ENCODE measurements at regions not wholly inside any gene's neighbourhood (a gene's known extent, or its start where the extent isn't known, plus 50 kb on each side); places are given as distances from the start of the nearest gene placed in this dataset.

- no peaks in the 10 kb centered on the region for H3F3A ChIP-seq (ENCODE audit: low read depth)
- no peaks in the 10 kb centered on the region for H4K20me1 ChIP-seq (ENCODE audit: insufficient read depth, low read length, poor library complexity, severe bottlenecking)
- H3K4me2 ChIP-seq (ENCODE audit: low read depth, low read length, poor library complexity, severe bottlenecking) = no peak overlapping the region
- no peaks in the 10 kb centered on the region for H3K4me1 ChIP-seq (ENCODE audit: insufficient read depth, low read length, poor library complexity, severe bottlenecking)
- H3K79me2 ChIP-seq (ENCODE audit: insufficient read depth, low read length) = no peaks in the 10 kb centered on the region
- H3K9me3 ChIP-seq (ENCODE audit: insufficient read depth, low read depth, low read length) = no peaks in the 10 kb centered on the region
- H3K9ac ChIP-seq (ENCODE audit: low read depth, low read length, poor library complexity, severe bottlenecking) = no peak overlapping the region
- TF ChIP-seq CTCF (conservative IDR thresholded peaks at IDR 0.05; ENCODE audit: low read length) (no peak), EZH2phosphoT487 (IDR thresholded peaks at IDR 0.05; ENCODE audit: borderline replicate concordance) (no peak)
- no peak overlapping the region for H2AFZ ChIP-seq (ENCODE audit: low read length)
- H3K27me3 ChIP-seq (ENCODE audit: insufficient read depth, low read length, poor library complexity, severe bottlenecking) = no peaks in the 10 kb centered on the region
- H3K4me3 ChIP-seq (ENCODE audit: low read length, poor library complexity, severe bottlenecking) = no peak overlapping the region
- no peaks in the 10 kb centered on the region for H3K9me2 ChIP-seq (replicated peaks; ENCODE audit: low read depth, low read length)
- no peaks in the 10 kb centered on the region for H3K36me3 ChIP-seq (ENCODE audit: insufficient read depth, low read length)
Measured at GRCh38 chr2:16169381-16169960, 229.1 kb downstream of the MYCN start.

GRCh38 chr2:16168506-16169264 is 228.3 kb downstream of the MYCN start:
- no peaks in the 10 kb centered on the region for H3F3A ChIP-seq (ENCODE audit: low read depth)
- no peak overlapping the region for H2AFZ ChIP-seq (ENCODE audit: low read length)
- no peaks in the 10 kb centered on the region for H3K36me3 ChIP-seq (ENCODE audit: insufficient read depth, low read length)
- H3K4me1 ChIP-seq (ENCODE audit: insufficient read depth, low read length, poor library complexity, severe bottlenecking) = no peaks in the 10 kb centered on the region
- TF ChIP-seq EZH2phosphoT487 (IDR thresholded peaks at IDR 0.05; ENCODE audit: borderline replicate concordance) (no peak), CTCF (conservative IDR thresholded peaks at IDR 0.05; ENCODE audit: low read length) (no peak)
- H3K9me3 ChIP-seq (ENCODE audit: insufficient read depth, low read depth, low read length) = no peaks in the 10 kb centered on the region
- H3K4me2 ChIP-seq (ENCODE audit: low read depth, low read length, poor library complexity, severe bottlenecking) = no peak overlapping the region
- H4K20me1 ChIP-seq (ENCODE audit: insufficient read depth, low read length, poor library complexity, severe bottlenecking) = no peaks in the 10 kb centered on the region
- no peaks in the 10 kb centered on the region for H3K79me2 ChIP-seq (ENCODE audit: insufficient read depth, low read length)
- H3K9ac ChIP-seq (ENCODE audit: low read depth, low read length, poor library complexity, severe bottlenecking) = no peak overlapping the region
- no peaks in the 10 kb centered on the region for H3K27me3 ChIP-seq (ENCODE audit: insufficient read depth, low read length, poor library complexity, severe bottlenecking)
- H3K4me3 ChIP-seq (ENCODE audit: low read length, poor library complexity, severe bottlenecking) = no peak overlapping the region
- H3K9me2 ChIP-seq (replicated peaks; ENCODE audit: low read depth, low read length) = no peaks in the 10 kb centered on the region

- no peaks in the 10 kb centered on the region for H3K9me3 ChIP-seq (ENCODE audit: insufficient read depth, low read depth, low read length)
- H4K20me1 ChIP-seq (ENCODE audit: insufficient read depth, low read length, poor library complexity, severe bottlenecking) = no peaks in the 10 kb centered on the region
- H3K79me2 ChIP-seq (ENCODE audit: insufficient read depth, low read length) = no peaks in the 10 kb centered on the region
- TF ChIP-seq CTCF (conservative IDR thresholded peaks at IDR 0.05; ENCODE audit: low read length) (no peak), EZH2phosphoT487 (IDR thresholded peaks at IDR 0.05; ENCODE audit: borderline replicate concordance) (no peak)
- no peak overlapping the region for H2AFZ ChIP-seq (ENCODE audit: low read length)
- H3K4me2 ChIP-seq (ENCODE audit: low read depth, low read length, poor library complexity, severe bottlenecking) = no peak overlapping the region
- no peak overlapping the region for H3K4me3 ChIP-seq (ENCODE audit: low read length, poor library complexity, severe bottlenecking)
- H3K27me3 ChIP-seq (ENCODE audit: insufficient read depth, low read length, poor library complexity, severe bottlenecking) = no peaks in the 10 kb centered on the region
- H3K9ac ChIP-seq (ENCODE audit: low read depth, low read length, poor library complexity, severe bottlenecking) = no peak overlapping the region
- H3F3A ChIP-seq (ENCODE audit: low read depth) = no peaks in the 10 kb centered on the region
- H3K9me2 ChIP-seq (replicated peaks; ENCODE audit: low read depth, low read length) = no peaks in the 10 kb centered on the region
- H3K36me3 ChIP-seq (ENCODE audit: insufficient read depth, low read length) = no peaks in the 10 kb centered on the region
- no peaks in the 10 kb centered on the region for H3K4me1 ChIP-seq (ENCODE audit: insufficient read depth, low read length, poor library complexity, severe bottlenecking)
Measured at GRCh38 chr2:16167870-16168426, 227.6 kb downstream of the MYCN start.
